C4-2B (cell line): ENCODE measurements at regions not wholly inside any gene's neighbourhood (a gene's known extent, or its start where the extent isn't known, plus 50 kb on each side); places are given as distances from the start of the nearest gene placed in this dataset.

Experiments
- H3K27ac ChIP-seq: fragments of 450-650 bp; 2 replicates; pipeline ENCODE4 v1.5.1; 2017
- CTCF ChIP-seq: fragments of 450-650 bp; conservative IDR thresholded peaks from 2 replicates; pipeline ENCODE4 v1.5.1; 2017; ENCODE audit warnings: mild to moderate bottlenecking
- ZFX ChIP-seq: fragments of 450-650 bp; IDR thresholded peaks from 2 replicates; pipeline ENCODE4 v1.6.1; 2017

- H3K27ac ChIP-seq: no peak overlapping the region
- TF ChIP-seq ZFX (no peak), CTCF (no peak)
Measured at GRCh38 chr11:33544593-33545373, 155.8 kb downstream of the C11orf91 start.

DNA sequence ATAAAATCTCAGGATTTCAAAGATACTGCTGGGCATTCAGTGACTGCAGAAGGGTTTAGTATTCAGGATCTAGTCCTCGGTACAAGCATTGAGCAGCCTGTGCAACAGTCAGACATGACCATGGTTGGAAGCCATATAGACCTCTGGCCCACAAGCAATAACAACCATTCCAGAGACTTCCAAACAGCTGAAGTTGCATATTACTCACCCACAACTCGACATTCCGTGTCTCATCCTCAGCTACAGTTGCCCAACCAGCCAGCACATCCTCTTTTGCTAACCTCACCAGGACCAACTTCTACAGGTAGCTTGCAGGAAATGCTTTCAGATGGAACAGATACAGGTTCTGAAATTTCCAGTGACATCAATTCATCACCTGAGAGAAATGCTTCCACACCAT is 156.8 kb downstream of the C11orf91 start:
- H3K27ac ChIP-seq: no peak overlapping the region
- no peak for TF ChIP-seq ZFX
- TF ChIP-seq CTCF: no peak

GRCh38 chr11:33542921-33543320 is 157.7 kb downstream of the C11orf91 start:
- peak; percentile 77 for TF ChIP-seq CTCF
- TF ChIP-seq ZFX: no peak
- no peak overlapping the region for H3K27ac ChIP-seq

DNA sequence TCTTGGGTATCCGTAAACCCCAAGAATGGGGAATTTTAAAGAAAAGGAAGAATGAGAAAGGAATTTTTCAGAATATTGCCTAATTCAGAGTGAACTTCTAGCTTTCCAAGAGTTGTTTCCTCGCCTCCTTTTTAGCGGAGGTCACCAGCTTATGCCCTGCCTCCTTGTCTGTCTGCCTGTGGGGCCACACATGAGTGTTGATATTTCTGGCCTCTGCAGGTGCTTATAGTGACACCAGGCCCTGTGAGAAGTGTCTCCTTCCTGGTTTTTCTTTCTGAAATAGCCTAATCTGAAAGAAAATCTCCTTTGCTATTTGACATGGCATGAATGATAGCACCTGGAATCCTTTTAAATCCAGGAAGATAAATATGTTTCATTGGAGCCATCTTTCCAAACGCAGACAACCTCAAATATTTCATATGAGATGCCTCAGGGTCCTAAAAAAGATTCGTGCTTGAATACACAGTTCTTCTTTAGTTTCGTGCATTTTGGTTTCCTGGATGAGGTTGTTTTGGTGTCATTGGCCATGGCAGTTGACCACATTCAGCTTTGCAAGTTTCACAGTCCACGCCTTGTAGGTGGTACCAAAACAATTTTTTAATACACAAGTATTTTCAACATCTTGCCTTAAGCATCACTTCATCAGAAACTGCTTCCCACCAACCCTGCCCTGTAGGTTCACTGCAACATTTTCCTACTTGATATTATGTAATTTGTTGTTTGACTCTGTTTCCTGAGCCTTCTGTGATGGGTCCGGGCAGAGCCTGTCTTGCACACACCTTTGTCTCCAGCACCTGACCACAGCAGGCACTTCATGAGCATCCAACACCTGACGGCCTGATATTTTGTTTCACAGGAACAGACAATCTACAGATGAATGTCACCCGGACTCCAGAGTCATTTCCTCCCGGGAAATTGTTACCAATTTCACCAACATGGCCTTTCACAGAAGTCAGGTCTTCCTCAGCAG is 159.4 kb downstream of the C11orf91 start:
- TF ChIP-seq CTCF (no peak), ZFX (no peak)
- H3K27ac ChIP-seq: no peak overlapping the region

- no peak overlapping the region for H3K27ac ChIP-seq
- TF ChIP-seq ZFX: no peak
- no peak for TF ChIP-seq CTCF
Measured at GRCh38 chr11:33540427-33540826, 160.2 kb downstream of the C11orf91 start.

DNA sequence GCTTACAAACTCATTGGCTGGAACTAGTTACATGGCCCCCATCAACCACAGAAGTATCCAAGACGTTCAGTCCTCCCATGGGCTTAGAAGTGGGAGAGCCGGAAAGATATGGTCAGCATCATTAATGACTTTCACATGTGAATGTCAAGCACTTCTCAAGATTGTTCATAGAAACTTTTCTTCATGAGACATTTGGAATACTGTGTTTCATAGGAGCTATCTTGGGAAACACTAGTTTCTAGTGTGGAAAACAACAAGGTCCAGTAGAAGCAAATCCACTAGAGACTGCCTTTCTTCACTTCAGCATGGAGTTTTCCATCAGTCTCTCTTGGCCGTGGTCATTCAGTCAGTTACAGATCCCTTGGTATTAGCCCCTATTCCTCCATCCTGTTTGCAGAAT is 160.9 kb downstream of the C11orf91 start:
- no peak overlapping the region for H3K27ac ChIP-seq
- TF ChIP-seq CTCF: no peak

DNA sequence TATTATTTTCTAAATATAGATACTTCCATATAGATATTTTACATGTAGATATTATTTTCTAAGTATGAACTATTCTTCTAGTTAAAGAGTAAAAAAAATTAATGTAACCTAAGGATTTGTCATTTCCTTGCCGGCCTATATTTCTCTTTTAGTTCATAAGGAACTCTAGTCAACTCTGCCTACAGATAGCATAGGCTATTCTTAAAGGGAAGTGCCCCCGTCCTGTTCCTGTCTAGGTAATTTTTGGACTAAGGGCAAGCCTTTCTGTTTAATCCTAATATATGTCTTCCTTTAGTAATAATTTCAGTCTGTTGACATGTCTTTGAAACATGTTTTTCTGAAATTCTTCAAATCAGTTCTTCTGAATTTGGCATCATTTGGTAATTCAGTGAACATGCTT is 161.9 kb downstream of the C11orf91 start:
- H3K27ac ChIP-seq: no peak overlapping the region
- TF ChIP-seq ZFX: no peak
- no peak for TF ChIP-seq CTCF
